ENCODE measurements at regions not wholly inside any gene's neighbourhood (a gene's known extent, or its start where the extent isn't known, plus 50 kb on each side); places are given as distances from the start of the nearest gene placed in this dataset.

GRCh38 chr18:42477267-42477666 is 522.2 kb downstream of the PIK3C3 start:
- H3K27ac ChIP-seq, result no peak overlapping the region
- no peak for TF ChIP-seq CTCF (IDR thresholded peaks at IDR 0.05)
- no peak overlapping the region for H3K4me3 ChIP-seq
- intact Hi-C loops (cut with DNase I; ENCODE audit: low total_unique reads), result no loop called here
- no peaks in the 10 kb centered on the region for H3K27me3 ChIP-seq
- no peaks in the 10 kb centered on the region for H3K9me3 ChIP-seq
- no peaks in the 10 kb centered on the region for H3K4me1 ChIP-seq
- no peaks in the 10 kb centered on the region for H3K36me3 ChIP-seq
- DNase-seq, result no peak

GRCh38 chr18:42480441-42480840 is 525.4 kb downstream of the PIK3C3 start:
- intact Hi-C loops (cut with DNase I; ENCODE audit: low total_unique reads), result no loop called here
- DNase-seq, result no peak
- no peaks in the 10 kb centered on the region for H3K27me3 ChIP-seq
- H3K9me3 ChIP-seq, result no peaks in the 10 kb centered on the region
- no peak for TF ChIP-seq CTCF (IDR thresholded peaks at IDR 0.05)
- no peaks in the 10 kb centered on the region for H3K4me1 ChIP-seq
- no peak overlapping the region for H3K27ac ChIP-seq
- no peaks in the 10 kb centered on the region for H3K36me3 ChIP-seq
- H3K4me3 ChIP-seq, result no peak overlapping the region

GRCh38 chr18:42484648-42485047 is 529.6 kb downstream of the PIK3C3 start:
- H3K27ac ChIP-seq, result no peak overlapping the region
- H3K4me3 ChIP-seq, result no peak overlapping the region

GRCh38 chr18:42486271-42486670 is 531.2 kb downstream of the PIK3C3 start:
- no peaks in the 10 kb centered on the region for H3K4me1 ChIP-seq
- H3K4me3 ChIP-seq, result no peak overlapping the region
- no peak for DNase-seq
- TF ChIP-seq CTCF (IDR thresholded peaks at IDR 0.05), result no peak
- intact Hi-C loops (cut with DNase I; ENCODE audit: low total_unique reads), result no loop called here
- no peaks in the 10 kb centered on the region for H3K36me3 ChIP-seq
- H3K27ac ChIP-seq, result no peak overlapping the region
- H3K9me3 ChIP-seq, result no peaks in the 10 kb centered on the region
- no peaks in the 10 kb centered on the region for H3K27me3 ChIP-seq

More at GRCh38 chr18:42484648-42485047, 529.6 kb downstream of the PIK3C3 start:
- no peak for TF ChIP-seq CTCF (IDR thresholded peaks at IDR 0.05)
- Histone ChIP-seq H3K36me3 (no peaks in the 10 kb centered on the region), H3K4me1 (no peaks in the 10 kb centered on the region), H3K27me3 (no peaks in the 10 kb centered on the region), H3K9me3 (no peaks in the 10 kb centered on the region)
- intact Hi-C loops (cut with DNase I; ENCODE audit: low total_unique reads), result no loop called here
- no peak for DNase-seq

DNA sequence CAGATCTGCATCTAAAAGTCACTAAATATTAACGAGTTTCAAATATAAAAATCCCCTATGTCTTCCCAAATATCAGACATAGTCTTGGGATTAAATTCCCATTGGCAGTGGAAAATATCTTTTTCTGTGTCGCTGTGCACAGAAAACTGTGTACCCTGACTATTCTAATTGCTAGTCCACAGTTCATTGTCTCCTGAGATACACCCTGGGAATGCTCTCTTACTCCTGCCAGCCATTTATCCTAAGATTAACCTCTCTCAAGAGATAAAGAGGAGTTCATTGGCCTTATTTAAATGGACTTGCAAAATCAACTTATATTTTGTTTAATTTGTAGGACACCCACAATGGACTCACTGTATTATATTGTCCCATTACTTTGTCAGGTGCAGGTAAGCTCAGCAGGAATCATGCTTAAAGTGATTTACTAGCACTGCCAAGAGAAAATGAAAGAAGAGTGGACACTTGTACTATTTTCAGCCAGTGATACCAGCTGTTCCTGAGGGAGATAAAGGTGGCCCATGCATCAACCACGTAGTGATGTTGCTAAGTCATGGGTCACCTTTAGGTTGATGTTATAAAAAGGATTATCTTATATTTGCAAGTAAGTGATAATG is 553.8 kb downstream of the PIK3C3 start:
- intact Hi-C loops (cut with DNase I; ENCODE audit: low total_unique reads), result no loop called here
- Histone ChIP-seq H3K27ac (no peak overlapping the region), H3K4me3 (no peak overlapping the region), H3K36me3 (no peaks in the 10 kb centered on the region), H3K9me3 (no peaks in the 10 kb centered on the region), H3K27me3 (no peaks in the 10 kb centered on the region), H3K4me1 (no peaks in the 10 kb centered on the region)
- TF ChIP-seq CTCF (IDR thresholded peaks at IDR 0.05), result no peak
- no peak for DNase-seq

All from tibial artery (tissue), 4 donors.